ENCODE measurements at regions not wholly inside any gene's neighbourhood (a gene's known extent, or its start where the extent isn't known, plus 50 kb on each side); places are given as distances from the start of the nearest gene placed in this dataset.

DNA sequence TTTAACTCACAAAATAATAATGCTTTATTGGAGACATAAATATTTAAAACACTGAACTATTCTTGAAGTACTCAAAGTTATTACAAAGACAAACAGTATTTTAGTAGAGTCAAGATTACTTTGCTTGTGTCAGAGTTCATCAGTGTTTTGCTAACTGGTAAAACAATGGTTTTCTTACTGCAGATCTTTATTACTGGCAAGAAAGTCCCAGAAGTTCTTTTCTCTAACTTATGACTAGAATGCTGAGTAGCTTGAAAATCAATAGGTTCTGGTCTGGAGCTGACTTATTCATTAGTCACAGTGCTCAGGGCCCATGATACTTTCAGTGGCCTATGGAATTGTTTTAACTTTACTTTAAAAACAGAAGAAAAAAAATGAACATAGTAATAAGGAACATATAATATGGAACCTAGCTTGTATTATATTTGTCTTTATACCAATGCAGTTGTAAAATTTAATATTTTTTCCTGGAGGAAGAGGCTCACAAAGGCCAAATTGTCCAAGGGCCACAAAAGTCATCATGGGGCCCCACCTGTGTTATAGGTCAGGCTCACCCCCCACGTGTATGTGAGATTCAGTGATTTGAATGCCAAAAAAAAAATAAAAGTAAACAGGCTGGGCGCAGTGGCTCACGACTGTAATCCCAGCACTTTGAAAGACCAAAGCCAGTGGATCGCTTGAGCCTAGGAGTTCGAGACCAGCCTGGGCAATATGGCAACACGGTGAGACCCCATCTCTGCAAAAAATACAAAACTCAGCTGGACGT is 53.3 kb downstream of the PLEKHG1 start:
- TF ChIP-seq, protein P1, sequence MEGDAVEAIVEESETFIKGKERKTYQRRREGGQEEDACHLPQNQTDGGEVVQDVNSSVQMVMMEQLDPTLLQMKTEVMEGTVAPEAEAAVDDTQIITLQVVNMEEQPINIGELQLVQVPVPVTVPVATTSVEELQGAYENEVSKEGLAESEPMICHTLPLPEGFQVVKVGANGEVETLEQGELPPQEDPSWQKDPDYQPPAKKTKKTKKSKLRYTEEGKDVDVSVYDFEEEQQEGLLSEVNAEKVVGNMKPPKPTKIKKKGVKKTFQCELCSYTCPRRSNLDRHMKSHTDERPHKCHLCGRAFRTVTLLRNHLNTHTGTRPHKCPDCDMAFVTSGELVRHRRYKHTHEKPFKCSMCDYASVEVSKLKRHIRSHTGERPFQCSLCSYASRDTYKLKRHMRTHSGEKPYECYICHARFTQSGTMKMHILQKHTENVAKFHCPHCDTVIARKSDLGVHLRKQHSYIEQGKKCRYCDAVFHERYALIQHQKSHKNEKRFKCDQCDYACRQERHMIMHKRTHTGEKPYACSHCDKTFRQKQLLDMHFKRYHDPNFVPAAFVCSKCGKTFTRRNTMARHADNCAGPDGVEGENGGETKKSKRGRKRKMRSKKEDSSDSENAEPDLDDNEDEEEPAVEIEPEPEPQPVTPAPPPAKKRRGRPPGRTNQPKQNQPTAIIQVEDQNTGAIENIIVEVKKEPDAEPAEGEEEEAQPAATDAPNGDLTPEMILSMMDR (IDR thresholded peaks at IDR 0.05; ENCODE audit: poor library complexity): no peak
- TF ChIP-seq EZH2 (IDR thresholded peaks at IDR 0.05; ENCODE audit: borderline replicate concordance) (no peak), EZH2phosphoT487 (IDR thresholded peaks at IDR 0.05; ENCODE audit: low read depth, severe bottlenecking, unreplicated experiment) (no peak)

Data from hepatocyte (in vitro differentiated cells).